PC-9 (cell line): ENCODE measurements at regions not wholly inside any gene's neighbourhood (a gene's known extent, or its start where the extent isn't known, plus 50 kb on each side); places are given as distances from the start of the nearest gene placed in this dataset.

ENCODE experiments used
- BruUV-seq: library from RNA; stranded (reverse); fragments of 400-500 nt; replicated peaks from 2 replicates; lab custom pipeline; 2021; lab: Mats Ljungman, UMichigan
- CTCF ChIA-PET: fragments of 300-600 bp; sonication (Branson Sonifier 250); formaldehyde crosslinking; loops from one replicate; lab custom pipeline; 2022; ENCODE audit warnings: antibody characterized with exemption; lab: Charles Lee
- POLR2A ChIA-PET: fragments of 300-600 bp; sonication (Branson Sonifier 250); formaldehyde crosslinking; loops from one replicate; lab custom pipeline; 2022; ENCODE audit warnings: antibody characterized with exemption; ENCODE audit not compliant: unreplicated experiment; lab: Charles Lee
- DNase-seq, 2 experiments: peaks; one replicate each; pipeline versions ENCODE4 v3.0.0 to v3.0.0-alpha.2; 2015 to 2022; ENCODE audit warnings: mixed read lengths in 1 of 2
- H2AFZ ChIP-seq: fragments of 200-600 bp; sonication (generic); 2 replicates; pipeline ENCODE4 v1.8.1; 2017; ENCODE audit warnings: antibody characterized with exemption
- H3F3A ChIP-seq: fragments of 200-600 bp; sonication (generic); 2 replicates; pipeline ENCODE4 v1.8.1; 2017; ENCODE audit warnings: antibody characterized with exemption, mild to moderate bottlenecking, low read depth; ENCODE audit not compliant: insufficient read depth
- H3K27ac ChIP-seq: fragments of 200-600 bp; sonication (generic); 2 replicates; pipeline ENCODE4 v1.6.1; 2016; ENCODE audit warnings: mixed run types
- H3K27me3 ChIP-seq: fragments of 200-600 bp; sonication (generic); 2 replicates; pipeline ENCODE4 v1.6.1; 2016; ENCODE audit warnings: low read depth, mixed run types; ENCODE audit not compliant: insufficient read depth
- H3K36me3 ChIP-seq: fragments of 200-600 bp; sonication (generic); 2 replicates; pipeline ENCODE4 v1.6.1; 2016; ENCODE audit warnings: low read depth, mixed run types
- H3K4me1 ChIP-seq: fragments of 200-600 bp; sonication (generic); replicated peaks from 2 replicates; pipeline ENCODE4 v1.6.1; 2016; ENCODE audit warnings: mixed run types; ENCODE audit not compliant: insufficient read depth
- H3K4me2 ChIP-seq: fragments of 200-600 bp; sonication (generic); 2 replicates; pipeline ENCODE4 v1.6.1; 2017; ENCODE audit warnings: mixed run types
- H3K4me3 ChIP-seq: fragments of 200-600 bp; sonication (generic); 2 replicates; pipeline ENCODE4 v1.6.1; 2016; ENCODE audit warnings: mixed run types
- H3K79me2 ChIP-seq: fragments of 200-600 bp; sonication (generic); 2 replicates; pipeline ENCODE4 v1.6.1; 2017; ENCODE audit warnings: low read depth, mixed run types
- H3K9me2 ChIP-seq: fragments of 200-600 bp; sonication (generic); 2 replicates; pipeline ENCODE4 v1.8.1; 2017; ENCODE audit warnings: mild to moderate bottlenecking; ENCODE audit not compliant: insufficient read depth
- H3K9me3 ChIP-seq: fragments of 200-600 bp; sonication (generic); 2 replicates; pipeline ENCODE4 v1.8.1; 2016; ENCODE audit warnings: low read depth; ENCODE audit not compliant: insufficient read depth
- H4K20me1 ChIP-seq: fragments of 200-600 bp; sonication (generic); 2 replicates; pipeline ENCODE4 v1.8.1; 2017; ENCODE audit not compliant: insufficient read depth
- CTCF ChIP-seq: fragments of 200-600 bp; sonication (generic); conservative IDR thresholded peaks from 2 replicates; pipeline ENCODE4 v1.6.1; 2017; ENCODE audit warnings: mixed run types, antibody characterized with exemption, mild to moderate bottlenecking, moderate library complexity
- EZH2 ChIP-seq: fragments of 200-600 bp; sonication (generic); IDR thresholded peaks from 2 replicates; pipeline ENCODE4 v1.8.0; 2017; ENCODE audit warnings: antibody characterized with exemption, low read depth
- intact Hi-C: fragments of 100-400 bp; cut with micrococcal nuclease; formaldehyde crosslinking; loops from one replicate; pipeline ENCODE4 v1.10.0; 2022; ENCODE audit not compliant: unreplicated experiment

GRCh38 chr4:23166407-23166806 is 473.7 kb downstream of the GBA3 start:
- Histone ChIP-seq H4K20me1 (no peaks in the 10 kb centered on the region), H3K36me3 (no peaks in the 10 kb centered on the region), H3K9me2 (no peaks in the 10 kb centered on the region), H3K9me3 (no peaks in the 10 kb centered on the region), H3K4me1 (0 out of 2 replicates have a peak, but pooled peaks cover 9% of the 10 kb centered on the region), H3K79me2 (no peaks in the 10 kb centered on the region), H3K4me2 (no peak overlapping the region), H3F3A (no peaks in the 10 kb centered on the region), H3K27ac (no peak overlapping the region), H3K27me3 (no peaks in the 10 kb centered on the region), H3K4me3 (no peak overlapping the region), H2AFZ (no peak overlapping the region)
- CTCF ChIA-PET = no interaction called here
- POLR2A ChIA-PET = no interaction called here
- DNase-seq = no peak
- BruUV-seq = no TSS peak
- TF ChIP-seq CTCF (no peak), EZH2 (no peak)
- intact Hi-C loops = no loop called here

- Histone ChIP-seq H3K9me2 (no peaks in the 10 kb centered on the region), H3K79me2 (no peaks in the 10 kb centered on the region), H3K9me3 (no peaks in the 10 kb centered on the region), H3K4me1 (0 out of 2 replicates have a peak, but pooled peaks cover 9% of the 10 kb centered on the region), H3F3A (no peaks in the 10 kb centered on the region), H3K4me2 (no peak overlapping the region), H3K27ac (no peak overlapping the region), H3K27me3 (no peaks in the 10 kb centered on the region), H2AFZ (no peak overlapping the region), H3K36me3 (no peaks in the 10 kb centered on the region), H4K20me1 (no peaks in the 10 kb centered on the region), H3K4me3 (no peak overlapping the region)
- TF ChIP-seq EZH2 = no peak
- no peak for TF ChIP-seq CTCF
- POLR2A ChIA-PET = no interaction called here
- BruUV-seq = no TSS peak
- CTCF ChIA-PET = no interaction called here
- DNase-seq = no peak
- intact Hi-C loops = no loop called here
These were observed 472.9 kb downstream of the GBA3 start for GRCh38 chr4:23165669-23166068.

- no peak for TF ChIP-seq CTCF
- TF ChIP-seq EZH2 = no peak
- Histone ChIP-seq H3K36me3 (no peaks in the 10 kb centered on the region), H3K4me1 (0 out of 2 replicates have a peak, but pooled peaks cover 9% of the 10 kb centered on the region), H3K4me2 (peak overlapping the region; percentile 47), H3F3A (no peaks in the 10 kb centered on the region), H2AFZ (no peak overlapping the region), H3K27me3 (no peaks in the 10 kb centered on the region), H3K9me3 (no peaks in the 10 kb centered on the region), H3K9me2 (no peaks in the 10 kb centered on the region), H3K27ac (no peak overlapping the region), H4K20me1 (no peaks in the 10 kb centered on the region), H3K79me2 (no peaks in the 10 kb centered on the region), H3K4me3 (no peak overlapping the region)
- no TSS peak for BruUV-seq
- intact Hi-C loops = no loop called here
- ChIA-PET CTCF (interaction anchor here (1.1 kb wide), 1 partner anchor 28 kb away, joined by 8 read pairs; no protein-coding TSS in a partner anchor), POLR2A (no interaction called here)
- peak; percentile 36 to 48 for DNase-seq
These were observed 471.1 kb downstream of the GBA3 start for GRCh38 chr4:23163647-23164436.
